ENCODE measurements at regions not wholly inside any gene's neighbourhood (a gene's known extent, or its start where the extent isn't known, plus 50 kb on each side); places are given as distances from the start of the nearest gene placed in this dataset.

- Histone ChIP-seq H3F3A (ENCODE audit: insufficient read depth, low read length, poor library complexity, severe bottlenecking) (peaks cover 8% of the 10 kb centered on the region), H3K36me3 (ENCODE audit: insufficient read depth, low read length) (no peaks in the 10 kb centered on the region), H3K27ac (ENCODE audit: low read length) (no peak overlapping the region), H3K27me3 (ENCODE audit: insufficient read depth, low read depth, low read length) (peaks cover 3% of the 10 kb centered on the region), H4K20me1 (ENCODE audit: insufficient read depth) (no peaks in the 10 kb centered on the region), H2AFZ (ENCODE audit: low read depth, low read length) (no peak overlapping the region), H3K9ac (ENCODE audit: low read length) (no peak overlapping the region), H3K9me2 (ENCODE audit: insufficient read depth, low read length) (no peaks in the 10 kb centered on the region), H3K79me2 (replicated peaks; ENCODE audit: insufficient read depth, low read length) (no peaks in the 10 kb centered on the region), H3K9me3 (ENCODE audit: low read length) (no peaks in the 10 kb centered on the region), H3K4me2 (ENCODE audit: low read length) (no peak overlapping the region), H3K4me3 (ENCODE audit: low read length) (peak overlapping the region; percentile 5)
- TF ChIP-seq POLR2AphosphoS5 (IDR thresholded peaks at IDR 0.05) (peak; percentile 24), SMC3 (conservative IDR thresholded peaks at IDR 0.05; ENCODE audit: poor library complexity) (no peak)
Measured at GRCh38 chr5:136420168-136420898, 55.0 kb upstream of the TRPC7 start.

- Histone ChIP-seq H3K27me3 (ENCODE audit: insufficient read depth, low read depth, low read length) (peaks cover 3% of the 10 kb centered on the region), H3K9ac (ENCODE audit: low read length) (no peak overlapping the region), H4K20me1 (ENCODE audit: insufficient read depth) (no peaks in the 10 kb centered on the region), H2AFZ (ENCODE audit: low read depth, low read length) (no peak overlapping the region), H3K27ac (ENCODE audit: low read length) (no peak overlapping the region), H3K36me3 (ENCODE audit: insufficient read depth, low read length) (no peaks in the 10 kb centered on the region), H3K79me2 (replicated peaks; ENCODE audit: insufficient read depth, low read length) (no peaks in the 10 kb centered on the region), H3K4me2 (ENCODE audit: low read length) (no peak overlapping the region), H3F3A (ENCODE audit: insufficient read depth, low read length, poor library complexity, severe bottlenecking) (peaks cover 8% of the 10 kb centered on the region), H3K9me3 (ENCODE audit: low read length) (no peaks in the 10 kb centered on the region), H3K4me3 (ENCODE audit: low read length) (no peak overlapping the region), H3K9me2 (ENCODE audit: insufficient read depth, low read length) (no peaks in the 10 kb centered on the region)
- TF ChIP-seq CTCF (IDR thresholded peaks at IDR 0.05; ENCODE audit: poor library complexity, severe bottlenecking), result no peak
- TF ChIP-seq EZH2 (IDR thresholded peaks at IDR 0.05; ENCODE audit: borderline replicate concordance, insufficient read depth, low read length, poor library complexity, severe bottlenecking), result no peak
- no peak for TF ChIP-seq RAD21 (conservative IDR thresholded peaks at IDR 0.05)
- no peak for TF ChIP-seq SMC3 (conservative IDR thresholded peaks at IDR 0.05; ENCODE audit: poor library complexity)
- no peak for TF ChIP-seq TAF1 (IDR thresholded peaks at IDR 0.05; ENCODE audit: low read depth)
- no peak for TF ChIP-seq EP300 (conservative IDR thresholded peaks at IDR 0.05; ENCODE audit: poor library complexity, severe bottlenecking)
- no peak for TF ChIP-seq MXI1 (conservative IDR thresholded peaks at IDR 0.05; ENCODE audit: poor library complexity, severe bottlenecking)
- TF ChIP-seq POLR2AphosphoS5 (IDR thresholded peaks at IDR 0.05), result no peak
- TF ChIP-seq REST (IDR thresholded peaks at IDR 0.05; ENCODE audit: borderline replicate concordance), result no peak
Measured at GRCh38 chr5:136418301-136418700, 53.0 kb upstream of the TRPC7 start.

All from neural cell (in vitro differentiated cells).